HG02678 (cell line): ENCODE measurements at regions not wholly inside any gene's neighbourhood (a gene's known extent, or its start where the extent isn't known, plus 50 kb on each side); places are given as distances from the start of the nearest gene placed in this dataset.

Experiments used
- ATAC-seq: cut with Tn5 transposase; IDR thresholded peaks from one replicate; pipeline ENCODE4 v1.9.1; 2021; ENCODE audit warnings: mild to moderate bottlenecking, moderate library complexity; ENCODE audit not compliant: unreplicated experiment

- ATAC-seq, result no peak
These were observed 198.8 kb downstream of the FAT3 start for GRCh38 chr11:92423115-92424034.

DNA sequence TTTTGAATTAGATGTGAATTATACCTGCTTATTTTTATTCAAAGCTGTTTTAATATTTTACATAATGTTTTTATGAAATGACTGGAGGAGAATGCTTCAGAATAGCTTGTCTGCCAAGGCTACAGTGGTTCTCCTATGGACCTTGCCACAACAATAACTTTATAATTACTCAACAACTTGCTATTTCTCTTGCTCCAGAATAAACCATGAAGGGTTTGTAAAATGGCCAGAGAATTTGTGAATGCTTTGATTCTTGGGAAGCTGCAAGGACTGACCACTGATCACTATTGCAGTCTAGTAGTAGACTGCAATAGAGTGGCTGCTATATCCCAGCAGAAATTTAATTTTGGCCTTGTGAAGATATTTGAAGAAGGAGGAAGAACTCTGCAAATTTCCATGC is 199.7 kb downstream of the FAT3 start:
- no peak for ATAC-seq

DNA sequence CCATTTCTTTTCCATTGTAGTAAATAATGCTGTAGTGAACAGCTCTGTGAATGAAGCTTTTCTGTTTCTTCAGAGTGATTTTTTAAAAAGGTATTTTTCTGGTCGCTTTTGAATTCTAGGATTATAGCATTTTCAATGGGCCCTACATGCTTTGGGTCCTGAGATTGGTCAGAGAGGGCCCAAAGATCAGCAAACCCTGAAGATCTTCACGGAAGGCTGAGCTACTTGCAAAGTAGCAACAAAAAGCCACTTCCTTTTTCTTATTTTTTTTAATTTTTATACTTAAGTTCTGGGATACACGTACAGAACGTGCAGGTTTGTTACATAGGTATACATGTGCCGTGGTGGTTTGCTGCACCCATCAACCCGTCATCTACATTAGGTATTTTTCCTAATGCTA is 200.5 kb downstream of the FAT3 start:
- ATAC-seq, result no peak

- ATAC-seq, result no peak
These were observed 207.9 kb downstream of the FAT3 start for GRCh38 chr11:92432515-92432914.

GRCh38 chr11:92436034-92436920 is 211.7 kb downstream of the FAT3 start:
- no peak for ATAC-seq

GRCh38 chr11:92439133-92439532 is 214.5 kb downstream of the FAT3 start:
- ATAC-seq, result no peak

GRCh38 chr11:92440701-92441442 is 216.3 kb downstream of the FAT3 start:
- ATAC-seq, result no peak

DNA sequence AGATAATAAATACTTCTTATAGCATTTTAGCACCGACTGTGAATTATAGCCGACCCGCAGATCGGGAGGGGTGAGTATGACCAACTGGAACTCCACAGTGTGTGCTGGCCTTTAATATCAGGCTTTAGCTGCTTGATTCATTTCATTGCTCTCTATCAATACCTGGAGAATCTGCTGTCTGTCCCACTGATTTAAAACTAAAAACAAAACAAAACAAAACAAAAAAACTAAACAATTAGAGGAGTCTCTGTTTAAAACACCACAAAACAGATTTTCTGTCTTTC is 216.8 kb downstream of the FAT3 start:
- ATAC-seq, result no peak

GRCh38 chr11:92443199-92443598 is 218.6 kb downstream of the FAT3 start:
- ATAC-seq, result no peak

- no peak for ATAC-seq
These were observed 223.0 kb downstream of the FAT3 start for GRCh38 chr11:92447586-92447985.

- ATAC-seq, result no peak
These were observed 224.6 kb downstream of the FAT3 start for GRCh38 chr11:92449222-92449621.

DNA sequence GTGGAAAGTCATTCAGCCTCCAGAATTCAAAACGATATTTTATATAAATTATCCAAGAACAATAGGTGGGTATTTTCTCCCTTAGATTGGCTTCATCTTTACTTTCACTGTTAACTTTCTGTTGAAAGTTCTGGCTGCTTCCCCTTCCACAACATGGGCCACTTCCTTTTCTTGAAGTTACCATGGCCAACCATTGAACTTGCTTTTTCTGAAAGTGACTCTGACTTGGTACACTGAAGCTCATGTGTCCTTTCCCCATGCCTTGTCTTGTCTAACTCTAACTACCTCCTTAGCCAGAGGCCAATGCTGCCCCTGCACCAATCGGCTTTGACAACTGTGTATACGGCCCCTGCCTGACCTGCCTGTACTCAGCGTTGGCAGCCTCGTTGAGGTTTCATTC is 225.2 kb downstream of the FAT3 start:
- no peak for ATAC-seq

- ATAC-seq, result no peak
These were observed 226.4 kb downstream of the FAT3 start for GRCh38 chr11:92451063-92451462.

DNA sequence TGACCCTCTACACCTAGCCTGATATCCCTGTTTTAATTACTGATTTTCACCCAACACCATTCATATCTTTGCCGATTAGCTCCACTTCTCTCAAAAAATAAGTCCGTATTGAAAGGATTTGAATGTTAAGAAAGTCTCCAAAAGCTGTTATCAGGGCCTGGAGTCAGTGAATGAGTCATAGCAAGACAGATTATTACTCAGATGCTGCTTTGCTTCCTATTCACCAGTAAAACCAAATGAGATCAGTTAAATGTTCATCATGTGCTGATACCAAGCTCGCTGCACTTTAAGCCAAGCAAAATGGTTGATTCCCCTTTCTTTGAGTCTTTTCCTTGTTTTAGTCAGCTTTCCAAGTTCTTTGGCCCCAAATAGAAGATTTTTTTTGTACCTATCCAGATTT is 228.4 kb downstream of the FAT3 start:
- ATAC-seq, result no peak

DNA sequence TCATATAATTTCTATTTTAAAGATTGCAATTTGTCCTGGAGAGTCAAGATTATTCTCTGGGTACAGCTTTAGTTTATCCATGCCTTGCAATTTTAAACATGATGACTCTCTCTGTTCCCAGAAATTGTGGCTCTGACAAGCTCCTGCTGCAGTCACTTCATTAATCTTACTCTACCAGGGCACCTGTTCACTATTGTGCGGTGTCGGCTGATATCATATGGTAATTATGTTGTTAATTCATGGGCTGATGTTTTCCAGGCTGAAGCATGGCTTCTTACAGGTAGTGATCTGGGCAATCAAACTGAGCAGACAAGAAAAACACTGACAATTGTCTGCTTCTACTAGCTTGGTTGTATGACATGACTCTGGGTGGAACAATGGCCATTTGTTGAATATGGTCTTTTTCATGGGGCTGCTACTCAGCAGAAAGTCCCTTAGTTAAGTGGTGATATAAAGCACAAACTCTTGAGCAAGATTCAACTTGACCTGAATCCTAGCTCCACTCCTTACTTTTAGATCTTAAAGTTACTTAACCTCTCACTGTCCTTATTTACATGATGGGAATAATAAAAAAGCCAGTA is 230.7 kb downstream of the FAT3 start:
- ATAC-seq, result no peak

- ATAC-seq, result no peak
These were observed 232.6 kb downstream of the FAT3 start for GRCh38 chr11:92457250-92457649.

DNA sequence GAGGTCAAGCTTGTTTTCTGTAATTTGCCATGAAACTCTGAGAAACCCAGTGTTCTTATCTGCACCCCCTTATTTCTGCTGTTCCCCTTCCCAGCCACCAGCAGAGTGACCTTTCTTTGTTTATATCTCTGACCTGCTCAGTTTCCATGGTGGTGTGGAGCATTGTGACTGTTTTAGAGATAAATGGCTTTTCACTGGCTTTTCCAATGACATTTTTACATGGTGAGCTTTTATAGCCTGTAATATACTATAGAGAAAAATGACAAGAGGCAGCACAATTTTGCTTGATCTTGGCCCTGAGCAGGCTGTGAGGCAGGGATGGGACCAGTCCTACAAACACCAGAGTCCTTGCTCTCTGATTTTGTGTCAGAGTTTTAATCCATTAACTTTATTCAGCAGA is 233.9 kb downstream of the FAT3 start:
- no peak for ATAC-seq

GRCh38 chr11:92460213-92460612 is 235.6 kb downstream of the FAT3 start:
- ATAC-seq, result no peak

- ATAC-seq, result no peak
These were observed 236.8 kb downstream of the FAT3 start for GRCh38 chr11:92461447-92461846.

DNA sequence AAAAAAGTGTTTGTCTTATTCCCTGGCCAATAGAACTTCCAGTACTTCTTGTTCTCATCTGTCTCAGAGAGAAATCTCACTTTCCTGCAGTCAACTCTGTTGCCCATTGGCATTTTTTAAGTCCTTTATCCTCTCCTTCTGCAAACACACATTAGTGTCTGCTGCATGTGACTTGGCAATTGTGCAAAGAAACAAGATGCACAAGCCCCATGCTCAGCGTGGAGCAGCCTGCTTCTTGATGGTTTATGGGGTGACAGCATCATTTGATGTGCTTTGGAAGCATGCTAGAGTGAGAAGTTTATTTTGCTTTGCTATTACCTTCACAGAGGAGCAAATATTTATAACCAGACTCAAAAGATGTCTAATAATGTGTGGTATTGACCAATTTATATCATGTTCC is 238.2 kb downstream of the FAT3 start:
- ATAC-seq, result no peak

DNA sequence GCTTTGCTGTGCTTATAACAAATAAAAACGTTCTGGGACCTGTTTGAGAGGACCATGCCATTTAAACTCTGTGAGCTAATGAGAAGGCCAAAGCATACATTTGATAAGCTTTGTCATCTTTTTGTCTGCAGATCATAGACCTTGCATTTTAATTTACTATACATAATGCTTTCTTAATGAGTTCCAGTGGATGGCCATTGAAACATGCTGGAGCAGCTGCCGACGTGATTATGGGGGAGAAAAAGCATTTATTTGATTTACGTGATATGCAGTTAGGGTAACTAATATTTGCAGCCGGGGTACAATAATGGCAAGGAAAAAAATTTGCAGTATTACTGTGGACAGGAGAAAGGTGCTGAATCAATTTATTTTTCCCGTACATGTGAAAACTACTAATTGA is 240.2 kb downstream of the FAT3 start:
- ATAC-seq, result no peak
